Activated naive CD8-positive, alpha-beta T cell treated with anti-CD3 and anti-CD28 coated beads, Interleukin-2, amount 50 U/mL, for 24 hours (primary cell): ENCODE measurements at regions not wholly inside any gene's neighbourhood (a gene's known extent, or its start where the extent isn't known, plus 50 kb on each side); places are given as distances from the start of the nearest gene placed in this dataset.

Source experiments
- ATAC-seq: fragments of 150-1000 bp; cut with Tn5 transposase; one replicate; pipeline ENCODE4 v1.10.0; 2021
- DNase-seq: peaks from one replicate; pipeline ENCODE4 v3.0.0; 2021
- H3K27ac Mint-ChIP-seq: one replicate; pipeline ENCODE4 v1.8.0; 2021; ENCODE audit warnings: mild to moderate bottlenecking, mixed read lengths
- H3K27me3 Mint-ChIP-seq: one replicate; pipeline ENCODE4 v1.8.0; 2021; ENCODE audit warnings: mixed read lengths
- H3K36me3 Mint-ChIP-seq: one replicate; pipeline ENCODE4 v1.8.0; 2021; ENCODE audit warnings: low read depth, mixed read lengths
- H3K4me1 Mint-ChIP-seq: one replicate; pipeline ENCODE4 v1.8.0; 2021; ENCODE audit warnings: mixed read lengths
- H3K4me3 Mint-ChIP-seq: one replicate; pipeline ENCODE4 v1.8.0; 2021; ENCODE audit warnings: mild to moderate bottlenecking, moderate library complexity, mixed read lengths
- H3K9me3 Mint-ChIP-seq: one replicate; pipeline ENCODE4 v1.8.0; 2021; ENCODE audit warnings: mixed read lengths

DNA sequence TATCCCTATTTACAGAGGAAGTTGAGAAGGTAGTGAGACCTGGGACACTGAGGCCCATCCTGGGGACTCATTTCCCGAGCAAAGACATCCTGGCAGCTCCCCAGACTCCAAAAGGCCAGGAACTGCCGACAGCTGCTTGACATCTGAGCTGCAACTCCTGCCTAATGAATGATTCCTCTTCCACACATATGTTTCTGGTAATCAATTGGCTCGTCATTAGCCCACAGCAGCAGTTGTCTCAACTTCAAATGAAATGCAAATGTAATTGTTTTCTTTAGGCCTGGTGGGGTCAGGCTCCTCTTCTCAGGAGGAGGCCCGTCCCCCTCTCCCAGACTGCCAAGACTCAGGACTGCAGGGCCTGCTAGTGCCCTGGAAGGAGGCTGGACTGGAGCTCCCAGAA is 61.8 kb upstream of the DISP3 start:
- no peak overlapping the region for H3K27ac Mint-ChIP-seq
- H3K4me1 Mint-ChIP-seq, result no peaks in the 10 kb centered on the region
- no peak overlapping the region for H3K4me3 Mint-ChIP-seq
- no peak for DNase-seq
- no peaks in the 10 kb centered on the region for H3K9me3 Mint-ChIP-seq
- no peak for ATAC-seq
- peaks cover 2% of the 10 kb centered on the region for H3K27me3 Mint-ChIP-seq
- H3K36me3 Mint-ChIP-seq, result no peaks in the 10 kb centered on the region

DNA sequence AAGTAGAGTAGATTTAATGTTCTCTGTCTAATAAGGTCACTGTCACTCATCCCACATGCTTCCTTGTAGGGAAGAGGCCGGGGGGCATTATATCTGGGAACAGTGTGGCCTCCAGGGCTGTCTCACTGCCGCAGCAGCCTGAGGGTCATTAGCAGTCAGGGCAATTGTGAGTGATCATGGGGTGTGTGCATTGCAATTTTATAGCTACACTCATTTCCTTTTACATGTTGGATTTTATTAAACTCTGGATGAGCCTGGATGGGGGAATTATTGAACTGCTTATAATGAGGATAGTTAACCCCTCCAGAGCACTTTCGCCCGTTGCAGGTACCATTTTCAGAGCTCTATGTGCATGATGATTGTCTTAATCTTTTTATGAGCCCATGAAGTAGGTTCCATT is 60.9 kb upstream of the DISP3 start:
- Mint-ChIP-seq H3K9me3 (no peaks in the 10 kb centered on the region), H3K36me3 (no peaks in the 10 kb centered on the region), H3K4me1 (no peaks in the 10 kb centered on the region), H3K27ac (no peak overlapping the region), H3K27me3 (peaks cover 2% of the 10 kb centered on the region), H3K4me3 (no peak overlapping the region)
- DNase-seq, result no peak
- ATAC-seq, result no peak

DNA sequence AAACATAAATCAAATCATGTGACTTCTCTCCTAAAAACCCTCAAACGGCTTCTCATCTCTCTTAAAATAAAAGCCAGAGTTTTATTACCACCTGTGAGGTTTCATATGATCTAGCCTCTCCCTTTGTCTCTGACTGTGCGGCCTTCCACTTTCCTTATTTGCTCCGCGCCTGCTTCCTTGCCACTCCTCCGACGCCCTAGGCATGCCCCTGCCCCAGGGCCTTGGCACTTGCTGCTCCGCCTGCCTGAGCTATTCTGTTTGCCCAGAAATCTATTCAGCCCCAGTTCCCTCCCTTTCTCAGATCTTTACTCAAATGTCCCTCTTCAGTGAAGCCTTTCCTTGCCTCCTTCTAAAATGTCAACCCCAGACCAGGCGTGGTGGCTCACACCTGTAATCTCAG is 57.5 kb upstream of the DISP3 start:
- H3K4me3 Mint-ChIP-seq, result no peak overlapping the region
- no peaks in the 10 kb centered on the region for H3K4me1 Mint-ChIP-seq
- no peak overlapping the region for H3K27ac Mint-ChIP-seq
- H3K27me3 Mint-ChIP-seq, result peaks cover 2% of the 10 kb centered on the region
- no peaks in the 10 kb centered on the region for H3K36me3 Mint-ChIP-seq
- ATAC-seq (no peak), DNase-seq (no peak)
- no peaks in the 10 kb centered on the region for H3K9me3 Mint-ChIP-seq

DNA sequence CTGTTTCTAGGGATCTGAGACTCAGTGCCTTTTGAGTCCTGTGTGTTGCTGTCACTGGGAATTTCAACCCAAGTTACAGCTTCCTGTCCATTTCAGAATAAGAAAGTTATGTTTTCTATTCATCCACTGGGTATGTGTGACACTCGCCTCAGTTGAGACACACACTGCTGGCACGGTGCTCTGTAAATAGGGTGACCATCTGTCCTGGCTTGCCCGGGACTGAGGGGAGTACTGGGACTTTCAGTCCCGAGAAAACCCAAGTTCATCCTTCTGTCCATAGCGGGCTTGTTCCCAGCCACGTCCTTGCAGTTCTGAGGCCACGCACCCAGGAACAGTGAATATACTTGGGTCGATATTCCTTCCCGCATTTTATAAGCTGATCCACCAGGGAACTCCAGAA is 56.3 kb upstream of the DISP3 start:
- no peaks in the 10 kb centered on the region for H3K9me3 Mint-ChIP-seq
- no peaks in the 10 kb centered on the region for H3K36me3 Mint-ChIP-seq
- H3K4me3 Mint-ChIP-seq, result no peak overlapping the region
- DNase-seq (no peak), ATAC-seq (no peak)
- H3K27me3 Mint-ChIP-seq, result peaks cover 2% of the 10 kb centered on the region
- H3K4me1 Mint-ChIP-seq, result no peaks in the 10 kb centered on the region
- H3K27ac Mint-ChIP-seq, result no peak overlapping the region

DNA sequence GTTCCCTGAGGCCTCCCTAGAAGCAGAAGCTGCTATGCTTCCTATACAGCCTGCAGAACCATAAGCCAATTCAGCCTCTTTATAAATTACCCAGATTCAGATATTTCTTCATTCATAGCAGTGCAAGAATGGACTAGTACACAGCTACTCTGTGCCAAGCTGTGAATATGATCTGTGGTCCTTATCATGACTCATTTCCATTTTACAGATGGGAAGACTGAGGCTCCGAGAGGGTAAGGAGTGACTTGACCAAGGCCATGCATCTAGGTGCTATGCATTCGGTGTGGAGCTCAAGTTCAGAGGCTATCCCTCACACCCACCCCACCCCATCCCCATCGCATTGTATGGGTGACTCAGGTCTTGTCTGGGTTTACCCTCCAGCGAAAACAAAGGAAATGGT is 52.3 kb upstream of the DISP3 start:
- H3K4me3 Mint-ChIP-seq, result no peak overlapping the region
- H3K4me1 Mint-ChIP-seq, result no peaks in the 10 kb centered on the region
- no peak overlapping the region for H3K27ac Mint-ChIP-seq
- H3K36me3 Mint-ChIP-seq, result no peaks in the 10 kb centered on the region
- no peak for ATAC-seq
- H3K9me3 Mint-ChIP-seq, result no peaks in the 10 kb centered on the region
- no peaks in the 10 kb centered on the region for H3K27me3 Mint-ChIP-seq
- no peak for DNase-seq

DNA sequence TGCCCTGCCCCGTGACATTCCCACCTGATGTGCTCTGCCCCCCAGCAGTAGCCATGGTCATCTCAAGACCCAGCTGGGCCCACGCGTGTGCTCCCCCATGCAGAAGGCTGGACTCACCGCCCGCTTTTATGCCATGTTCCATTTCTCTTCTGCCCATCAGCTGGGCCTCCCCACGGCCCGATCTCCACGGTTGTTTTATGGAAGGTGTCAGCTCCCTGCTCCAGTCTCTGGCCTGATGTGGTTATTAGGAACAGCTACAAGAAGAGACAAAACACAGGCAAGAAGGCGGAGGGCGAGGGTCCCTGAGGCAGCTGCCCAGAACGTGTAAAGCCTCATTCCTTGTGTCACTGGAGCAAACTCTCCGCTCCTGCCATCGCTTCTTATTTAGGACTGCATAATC is 50.2 kb upstream of the DISP3 start:
- no peaks in the 10 kb centered on the region for H3K4me1 Mint-ChIP-seq
- H3K36me3 Mint-ChIP-seq, result no peaks in the 10 kb centered on the region
- H3K27me3 Mint-ChIP-seq, result no peaks in the 10 kb centered on the region
- no peak overlapping the region for H3K4me3 Mint-ChIP-seq
- no peaks in the 10 kb centered on the region for H3K9me3 Mint-ChIP-seq
- H3K27ac Mint-ChIP-seq, result no peak overlapping the region
- DNase-seq, result no peak
- no peak for ATAC-seq
